ENCODE measurements at regions not wholly inside any gene's neighbourhood (a gene's known extent, or its start where the extent isn't known, plus 50 kb on each side); places are given as distances from the start of the nearest gene placed in this dataset.

DNA sequence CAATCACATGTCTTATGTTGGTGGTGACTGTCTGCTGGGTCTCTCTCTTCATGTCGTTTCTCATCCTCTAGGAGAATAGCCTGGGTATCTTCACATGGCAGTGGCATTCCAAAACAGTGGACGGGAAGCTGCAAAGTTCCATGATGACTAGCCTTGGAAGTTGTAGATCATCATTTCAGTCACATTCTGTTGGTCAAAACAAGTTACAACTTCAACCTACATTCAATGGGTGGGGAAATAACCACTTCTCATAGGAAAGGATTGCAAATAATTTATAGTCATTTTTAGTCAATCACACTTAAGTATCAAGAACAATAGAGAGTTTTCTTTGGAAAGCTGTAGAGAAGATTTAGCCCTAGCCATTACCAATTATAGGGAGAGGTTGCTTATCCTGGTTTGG lies 395.0 kb upstream of the CDH2 start:
- no peak for TF ChIP-seq EZH2 (IDR thresholded peaks at IDR 0.05; ENCODE audit: borderline replicate concordance, low read depth, low read length, severe bottlenecking)
- TF ChIP-seq, protein P1, sequence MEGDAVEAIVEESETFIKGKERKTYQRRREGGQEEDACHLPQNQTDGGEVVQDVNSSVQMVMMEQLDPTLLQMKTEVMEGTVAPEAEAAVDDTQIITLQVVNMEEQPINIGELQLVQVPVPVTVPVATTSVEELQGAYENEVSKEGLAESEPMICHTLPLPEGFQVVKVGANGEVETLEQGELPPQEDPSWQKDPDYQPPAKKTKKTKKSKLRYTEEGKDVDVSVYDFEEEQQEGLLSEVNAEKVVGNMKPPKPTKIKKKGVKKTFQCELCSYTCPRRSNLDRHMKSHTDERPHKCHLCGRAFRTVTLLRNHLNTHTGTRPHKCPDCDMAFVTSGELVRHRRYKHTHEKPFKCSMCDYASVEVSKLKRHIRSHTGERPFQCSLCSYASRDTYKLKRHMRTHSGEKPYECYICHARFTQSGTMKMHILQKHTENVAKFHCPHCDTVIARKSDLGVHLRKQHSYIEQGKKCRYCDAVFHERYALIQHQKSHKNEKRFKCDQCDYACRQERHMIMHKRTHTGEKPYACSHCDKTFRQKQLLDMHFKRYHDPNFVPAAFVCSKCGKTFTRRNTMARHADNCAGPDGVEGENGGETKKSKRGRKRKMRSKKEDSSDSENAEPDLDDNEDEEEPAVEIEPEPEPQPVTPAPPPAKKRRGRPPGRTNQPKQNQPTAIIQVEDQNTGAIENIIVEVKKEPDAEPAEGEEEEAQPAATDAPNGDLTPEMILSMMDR (IDR thresholded peaks at IDR 0.05; ENCODE audit: borderline replicate concordance, extremely low read depth, low read length, poor library complexity, severe bottlenecking) = no peak
